LoVo (cell line): ENCODE measurements at regions not wholly inside any gene's neighbourhood (a gene's known extent, or its start where the extent isn't known, plus 50 kb on each side); places are given as distances from the start of the nearest gene placed in this dataset.

Source experiments
- DNase-seq: peaks from one replicate; pipeline ENCODE4 v3.0.0-alpha.2; 2016; ENCODE audit warnings: low spot score

DNA sequence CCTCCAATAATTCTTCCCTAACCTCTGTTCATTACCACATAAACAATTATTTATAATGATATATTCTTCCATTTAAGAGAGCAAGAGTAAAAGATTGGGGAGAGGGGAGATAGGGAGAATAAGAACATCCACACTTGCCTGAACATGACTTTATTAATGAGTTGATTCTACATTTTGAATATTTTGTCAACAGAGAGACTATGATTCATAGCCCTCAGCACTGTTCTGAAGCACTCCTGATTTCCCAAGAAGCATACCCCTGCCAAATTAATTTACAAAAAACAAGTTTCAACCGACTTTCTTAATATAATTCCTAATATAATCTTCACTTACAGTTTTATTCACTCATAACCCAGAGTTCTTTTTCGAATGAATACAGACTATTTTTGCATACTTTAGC lies 828.8 kb downstream of the ROBO2 start:
- no peak for DNase-seq

DNA sequence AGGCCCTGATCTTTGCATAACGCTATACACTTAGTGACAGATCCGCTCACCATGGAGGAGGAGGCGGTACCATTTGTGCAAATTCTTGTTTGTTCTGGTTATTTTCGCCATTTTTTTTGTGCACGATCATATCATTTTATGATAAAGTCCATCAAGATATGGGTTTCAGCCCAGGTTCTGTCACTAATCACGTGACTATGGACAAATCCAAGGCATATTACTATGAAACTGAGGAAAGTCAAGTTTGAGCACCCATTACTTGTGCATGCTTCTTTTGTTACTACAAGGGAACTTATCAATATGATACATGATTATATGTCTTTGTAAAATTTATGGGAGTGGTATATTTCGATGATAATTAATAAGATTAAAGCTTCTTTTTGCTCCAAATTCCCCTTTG lies 829.5 kb downstream of the ROBO2 start:
- no peak for DNase-seq

DNA sequence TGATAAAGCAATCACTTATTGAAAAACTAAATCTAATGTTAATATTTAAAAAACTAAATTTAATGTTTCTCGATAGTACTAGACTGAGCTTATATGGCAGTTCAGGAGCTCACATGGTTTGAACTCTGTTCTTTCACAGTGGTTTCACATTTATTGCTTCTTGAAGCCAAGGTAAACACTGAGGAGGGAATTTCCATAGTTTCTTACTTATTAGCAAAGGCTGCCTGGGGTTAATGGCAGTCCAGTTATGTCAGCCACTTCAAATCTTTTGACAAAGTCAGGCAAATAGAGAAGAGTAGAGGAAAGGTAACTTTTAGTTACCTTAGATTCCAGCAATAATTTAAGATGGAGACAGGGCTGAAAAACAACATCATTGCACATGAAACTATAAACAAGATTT lies 831.5 kb downstream of the ROBO2 start:
- DNase-seq, result no peak

DNA sequence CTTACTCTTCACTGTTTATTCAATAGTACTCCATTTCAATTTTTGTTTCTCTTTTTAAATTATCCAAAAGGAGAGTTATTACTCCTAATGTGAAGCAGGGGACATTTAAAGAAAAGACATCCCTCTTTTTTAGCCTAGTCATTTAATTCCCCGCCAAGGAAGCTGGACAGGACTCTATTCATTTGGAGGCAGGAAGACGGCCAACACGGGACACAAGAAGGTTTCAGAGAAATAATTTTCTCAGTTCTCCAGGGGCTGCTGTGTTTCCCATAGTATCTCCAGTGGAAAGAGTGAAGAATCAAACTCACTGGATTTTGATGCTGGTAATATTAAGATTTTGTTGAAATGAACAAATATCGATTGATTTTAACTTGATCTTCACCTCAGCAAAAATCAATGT lies 833.7 kb downstream of the ROBO2 start:
- no peak for DNase-seq

DNA sequence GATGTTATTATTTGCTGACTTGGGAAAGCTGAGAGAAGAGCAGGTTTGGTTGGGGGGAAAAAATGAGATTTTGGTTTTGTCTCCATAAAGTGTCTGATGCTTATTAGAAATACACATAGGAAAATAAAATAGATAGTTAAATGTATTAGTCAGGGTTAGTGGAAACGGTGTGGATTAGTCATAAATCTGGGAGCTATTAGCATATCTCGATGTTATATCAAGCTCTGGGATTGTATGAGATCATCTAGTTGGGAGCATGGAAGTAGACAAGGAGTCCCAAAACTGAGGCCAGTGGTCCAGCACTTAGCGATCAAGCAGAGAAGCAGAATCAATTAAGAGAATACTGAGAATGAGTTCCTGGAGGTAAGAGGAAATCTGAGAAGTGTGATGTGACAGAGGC lies 845.5 kb downstream of the ROBO2 start:
- DNase-seq, result no peak

DNA sequence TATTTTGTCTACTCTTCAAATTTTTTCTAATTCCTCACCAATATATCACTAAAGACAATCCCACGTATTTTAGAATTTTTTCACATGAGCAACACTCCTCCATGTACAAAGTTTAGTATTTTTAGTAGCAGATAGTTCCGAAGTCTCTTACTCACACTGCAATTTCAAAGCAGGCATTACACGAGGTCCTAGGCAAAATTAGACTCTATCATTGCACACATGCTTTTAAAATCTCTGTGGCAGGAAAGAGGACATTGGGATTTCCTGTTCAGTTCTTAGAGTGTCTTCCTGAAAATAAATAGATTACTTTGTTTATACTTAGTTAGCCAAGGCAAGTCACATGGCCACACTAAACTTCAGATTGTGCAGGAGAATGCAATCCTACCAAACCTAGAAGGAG lies 847.7 kb downstream of the ROBO2 start:
- DNase-seq, result no peak

DNA sequence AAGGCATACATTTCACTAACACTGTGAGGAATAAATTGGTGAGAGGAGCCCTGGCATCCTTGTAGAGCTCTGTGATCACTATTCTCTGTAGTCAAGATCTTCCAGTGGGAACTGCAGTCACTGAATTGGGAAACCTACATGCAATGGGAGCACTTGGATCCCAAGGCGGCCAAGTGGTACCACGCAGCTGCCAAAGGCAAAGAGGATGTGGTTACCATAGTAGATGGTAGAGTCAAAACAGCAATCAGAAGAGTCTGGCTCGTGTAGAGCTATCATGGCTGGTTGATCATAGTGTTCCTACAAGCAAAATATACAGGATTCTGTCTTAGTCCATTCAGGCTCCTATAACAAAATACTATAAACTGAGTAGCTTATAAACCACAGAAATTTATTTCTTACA lies 849.7 kb downstream of the ROBO2 start:
- DNase-seq, result no peak

DNA sequence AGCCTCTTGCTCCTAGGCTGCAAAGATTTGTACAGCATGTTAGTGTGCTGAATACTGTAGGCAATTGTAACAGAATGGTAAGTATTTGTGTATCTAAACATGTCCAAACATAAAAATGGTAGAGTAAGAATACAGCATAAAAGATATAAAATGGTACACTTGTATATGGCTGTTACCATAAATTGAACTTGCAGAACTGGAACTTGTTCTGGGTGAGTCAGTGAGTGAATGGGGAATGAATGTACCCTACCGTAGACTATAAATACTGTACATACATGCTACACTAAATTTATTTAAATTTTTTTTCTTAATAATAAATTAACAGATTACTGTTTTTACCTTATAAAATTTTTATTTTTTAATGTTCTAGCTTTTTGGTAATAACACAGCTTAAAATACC lies 858.7 kb downstream of the ROBO2 start:
- no peak for DNase-seq

DNA sequence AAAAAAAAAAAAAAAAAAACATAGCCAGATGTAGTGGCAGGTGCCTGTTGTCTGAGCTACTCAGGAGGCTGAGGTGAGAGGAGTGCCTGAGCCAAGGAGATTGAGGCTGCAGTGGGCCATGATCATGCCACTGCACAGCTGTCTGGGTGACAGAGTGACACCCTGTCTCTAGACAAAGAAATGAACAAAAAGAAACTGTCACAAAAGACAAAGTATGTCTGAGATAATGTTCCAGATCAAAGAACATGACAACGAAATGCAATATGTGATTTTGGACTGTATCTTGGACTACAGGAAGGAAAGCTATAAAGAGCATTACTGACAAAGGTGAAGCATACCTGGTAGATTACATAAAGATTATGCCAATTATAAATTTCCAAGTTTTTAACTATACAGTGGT lies 862.8 kb downstream of the ROBO2 start:
- DNase-seq, result no peak

DNA sequence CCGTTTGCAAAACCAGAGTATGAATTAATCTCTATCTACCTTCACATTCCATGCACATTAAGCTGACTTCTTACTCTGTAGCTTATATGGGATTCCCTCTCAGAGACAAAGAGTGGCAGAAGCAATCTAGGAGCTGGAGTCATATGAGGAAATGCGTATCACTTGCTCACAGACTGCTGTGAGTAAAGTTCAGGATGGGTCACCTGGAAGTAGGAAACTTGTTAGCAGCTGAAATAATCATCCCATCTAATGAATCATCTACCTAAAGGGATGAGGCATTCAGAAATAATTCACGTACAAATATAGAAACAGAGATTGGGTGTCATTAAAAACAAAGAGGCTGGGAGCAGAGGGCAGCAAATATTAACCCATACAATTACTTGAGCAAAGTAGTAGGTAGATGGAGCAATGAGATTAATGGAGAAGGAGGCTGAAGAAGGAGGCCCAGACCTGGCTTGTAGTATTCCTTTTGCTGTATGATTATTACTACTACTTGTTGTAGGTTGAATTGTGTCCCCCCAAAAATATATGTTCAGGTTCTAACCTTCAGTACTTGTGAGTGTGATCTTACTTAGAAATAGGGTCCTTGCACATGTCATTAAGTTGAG lies 866.3 kb downstream of the ROBO2 start:
- DNase-seq, result no peak

DNA sequence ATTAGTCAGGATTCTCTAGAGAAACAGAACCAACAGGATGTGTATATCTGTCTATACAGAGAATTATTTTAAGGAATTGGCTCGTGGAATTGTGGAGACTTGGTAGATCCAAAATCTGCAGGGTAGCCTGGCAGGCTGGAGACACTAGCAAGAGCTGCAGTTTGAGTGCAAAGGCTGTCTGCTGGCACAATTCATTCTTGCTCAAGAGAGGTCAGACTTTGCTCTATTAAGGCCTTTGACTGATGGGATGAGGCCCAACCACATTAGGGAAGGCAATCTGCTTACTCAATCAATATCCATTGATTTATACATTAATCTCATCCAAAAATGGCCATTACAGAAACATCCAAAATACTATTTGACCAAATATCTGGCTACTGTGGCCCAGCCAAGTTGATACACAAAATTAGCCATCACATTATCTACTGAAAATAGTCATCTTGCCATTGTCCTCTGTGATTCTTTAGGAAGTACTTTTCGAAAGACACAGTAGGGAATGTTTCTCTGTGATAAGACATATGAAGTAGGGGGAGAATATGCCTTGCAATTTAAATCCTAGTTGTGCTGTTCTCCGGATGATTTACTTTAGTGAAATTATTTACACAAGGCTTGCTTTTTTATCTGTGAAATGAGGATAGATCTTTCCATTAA lies 873.8 kb downstream of the ROBO2 start:
- DNase-seq, result no peak

DNA sequence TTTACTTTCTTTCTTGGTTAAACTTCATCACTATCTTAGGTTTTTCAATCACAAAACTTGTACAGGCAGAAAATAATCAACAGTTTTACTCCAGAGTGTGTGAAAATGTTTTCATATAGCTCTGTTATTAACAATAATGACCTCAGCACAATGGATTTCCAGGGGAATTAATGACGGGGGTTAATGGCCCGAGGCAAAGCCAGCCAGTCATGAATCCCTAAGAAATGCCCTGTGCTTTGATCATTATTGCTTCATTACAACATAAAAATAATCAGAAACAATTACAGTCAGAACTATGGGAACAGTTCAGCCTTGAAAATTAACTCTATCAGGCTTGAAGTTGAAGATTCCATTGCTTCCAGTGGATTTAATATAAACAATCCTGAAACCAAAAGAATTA lies 875.4 kb downstream of the ROBO2 start:
- no peak for DNase-seq

DNA sequence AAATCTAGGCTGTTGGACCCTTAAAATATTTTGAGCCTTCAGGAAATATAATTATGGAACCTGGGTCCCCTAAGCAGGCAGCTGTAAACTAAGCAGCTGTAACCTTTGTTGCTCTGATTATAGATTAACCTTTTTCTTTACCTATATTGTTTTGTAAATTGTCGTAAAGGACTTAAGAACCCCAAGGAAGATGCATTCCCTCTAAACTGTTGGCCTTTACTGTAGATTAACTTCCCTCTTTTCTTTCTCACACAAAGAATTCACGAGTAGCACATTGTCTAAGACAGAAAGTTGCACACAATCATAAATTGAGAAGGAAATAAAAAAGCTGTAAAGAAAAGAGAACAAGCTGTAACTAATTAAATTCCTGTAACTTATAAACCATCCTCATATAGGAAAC lies 877.3 kb downstream of the ROBO2 start:
- DNase-seq, result no peak

DNA sequence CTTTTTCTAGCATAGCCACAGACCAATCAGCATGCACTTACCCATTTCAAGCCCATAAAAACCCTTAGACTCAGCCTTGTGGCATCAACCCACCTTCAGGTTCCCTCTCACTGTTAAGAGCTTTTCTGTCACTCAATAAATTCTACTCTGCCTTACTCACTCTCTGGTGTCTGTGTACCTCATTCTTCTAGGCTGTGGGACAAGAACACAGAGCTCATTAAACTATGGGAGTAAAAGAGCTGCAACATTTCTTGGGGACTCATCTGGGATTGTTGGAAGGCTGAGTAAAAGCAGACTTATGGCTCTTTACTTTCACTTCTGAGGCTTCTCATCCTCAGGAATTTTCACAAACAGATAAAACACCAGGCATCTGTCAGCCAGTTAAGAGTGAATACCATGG lies 879.3 kb downstream of the ROBO2 start:
- DNase-seq, result no peak

DNA sequence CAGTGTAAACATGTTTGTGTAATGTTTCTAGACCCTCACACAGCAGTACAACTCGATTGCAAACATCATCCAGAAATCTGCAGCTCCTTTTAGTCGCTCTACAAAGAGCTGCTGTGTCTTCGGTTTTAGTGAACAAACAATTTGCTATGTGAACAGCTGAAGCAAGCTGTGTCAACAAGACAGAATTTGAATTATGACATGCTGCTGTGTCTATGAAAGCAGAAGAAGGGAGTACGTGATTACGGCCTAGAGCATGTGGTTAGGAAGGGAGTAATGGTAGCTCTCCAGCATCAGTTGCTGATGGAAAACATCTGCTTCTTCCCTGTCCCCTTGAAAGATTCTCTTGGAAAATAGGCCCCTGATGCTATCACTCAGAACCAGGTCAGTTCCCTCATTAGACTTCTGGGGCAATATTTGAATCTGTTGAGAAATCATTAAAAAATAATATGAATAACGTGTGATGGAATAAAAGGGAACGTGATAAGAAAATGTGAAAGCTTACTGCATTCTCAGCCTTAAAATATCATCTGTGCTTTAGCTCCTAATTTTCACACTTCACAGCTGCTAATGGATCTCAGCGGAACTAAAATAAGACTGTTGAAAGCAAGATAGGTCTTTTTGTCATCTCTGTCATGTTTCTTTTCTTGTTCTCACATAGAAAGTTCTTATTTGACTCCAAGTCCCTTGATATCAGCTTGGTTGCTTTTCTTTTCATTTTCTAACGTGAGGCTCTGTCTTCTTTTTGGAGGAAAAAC lies 891.5 kb downstream of the ROBO2 start:
- no peak for DNase-seq

DNA sequence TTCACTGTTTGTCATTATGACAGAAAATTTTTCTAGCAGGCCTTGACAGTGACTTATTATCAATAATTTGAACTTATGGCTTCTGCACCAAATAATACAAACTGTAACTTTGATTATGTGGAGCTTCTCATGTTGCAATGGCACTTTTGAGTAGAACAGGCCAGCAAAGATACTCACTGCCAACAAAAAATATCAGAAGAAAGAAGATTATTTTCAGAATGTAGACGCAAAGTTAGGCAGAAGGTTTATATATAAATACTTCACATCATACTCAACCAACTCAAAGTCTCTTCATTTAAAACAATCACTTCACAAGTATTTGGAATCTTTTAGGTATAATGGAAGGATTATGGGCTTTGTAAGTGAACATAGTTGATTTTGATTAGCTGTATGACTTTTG lies 893.0 kb downstream of the ROBO2 start:
- no peak for DNase-seq

DNA sequence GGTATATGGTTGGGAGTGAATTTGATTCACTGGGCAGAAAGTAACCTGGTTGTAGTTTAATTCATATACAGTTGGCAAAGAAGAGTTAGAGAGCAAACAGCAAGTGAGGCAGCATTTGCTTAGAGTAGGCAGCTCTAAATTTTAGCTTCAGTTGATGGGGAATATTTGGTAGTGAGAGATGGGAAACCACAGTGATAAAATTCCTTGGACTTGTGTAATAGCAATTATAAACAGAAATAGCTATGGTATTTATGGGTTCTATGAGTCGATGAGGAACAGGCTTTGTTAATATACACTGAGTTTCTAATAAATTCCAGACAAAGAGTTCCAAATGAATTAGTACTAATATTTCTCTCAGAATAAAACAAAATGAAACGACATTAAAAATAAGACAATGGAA lies 894.0 kb downstream of the ROBO2 start:
- no peak for DNase-seq

DNA sequence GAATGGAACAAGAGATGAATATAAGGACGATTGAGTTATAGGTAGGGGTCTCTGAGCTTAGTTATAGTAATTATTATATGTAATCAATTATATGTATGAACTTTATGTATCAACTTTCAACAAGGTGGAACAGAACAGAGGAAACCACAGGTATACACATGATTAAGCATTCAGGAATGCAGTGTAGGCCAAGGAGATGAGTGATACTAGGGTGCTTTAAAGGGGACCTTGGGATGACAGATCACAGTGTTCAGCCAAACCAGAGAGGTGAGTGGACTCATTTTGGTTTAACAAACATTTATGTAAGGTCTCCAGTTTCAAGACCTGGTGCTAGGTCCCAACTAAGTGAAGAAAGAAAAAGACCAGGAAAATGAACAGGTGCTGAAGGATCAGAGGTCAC lies 895.5 kb downstream of the ROBO2 start:
- no peak for DNase-seq

DNA sequence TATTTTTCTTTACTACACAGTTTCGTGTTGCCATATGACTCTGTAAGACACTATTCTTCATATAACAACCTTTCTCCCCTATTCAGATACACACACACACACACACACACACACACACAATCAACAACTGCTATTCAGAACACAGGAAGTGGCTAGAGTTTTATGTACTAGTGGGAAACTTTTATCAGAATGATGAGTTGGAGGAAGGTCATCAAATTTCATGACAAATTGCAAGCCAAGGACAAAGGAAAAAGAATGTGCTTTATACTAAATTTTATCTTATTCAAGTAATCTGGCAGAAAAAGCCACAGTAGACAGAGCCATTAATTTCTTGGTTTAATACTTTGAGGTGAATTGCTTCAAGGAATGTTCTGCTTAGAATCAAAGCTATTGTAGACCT lies 899.8 kb downstream of the ROBO2 start:
- no peak for DNase-seq

DNA sequence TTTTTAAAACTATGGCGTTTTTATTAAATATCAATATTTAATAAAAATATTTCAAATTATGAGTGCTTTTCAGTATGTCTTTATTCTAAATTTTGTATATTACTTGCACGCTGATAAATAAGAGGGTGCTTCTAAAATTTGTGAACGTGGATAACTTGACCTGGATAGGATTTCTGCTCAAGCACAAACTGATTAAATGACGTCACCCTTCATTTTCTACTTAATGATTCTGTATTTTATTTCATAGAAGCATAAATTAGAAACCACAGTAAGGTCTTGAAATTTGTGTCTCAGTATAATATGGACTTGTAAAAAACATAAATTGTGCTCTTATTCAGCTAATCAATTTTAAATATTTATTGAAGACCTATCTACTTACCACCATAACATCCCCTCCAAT lies 903.7 kb downstream of the ROBO2 start:
- no peak for DNase-seq

DNA sequence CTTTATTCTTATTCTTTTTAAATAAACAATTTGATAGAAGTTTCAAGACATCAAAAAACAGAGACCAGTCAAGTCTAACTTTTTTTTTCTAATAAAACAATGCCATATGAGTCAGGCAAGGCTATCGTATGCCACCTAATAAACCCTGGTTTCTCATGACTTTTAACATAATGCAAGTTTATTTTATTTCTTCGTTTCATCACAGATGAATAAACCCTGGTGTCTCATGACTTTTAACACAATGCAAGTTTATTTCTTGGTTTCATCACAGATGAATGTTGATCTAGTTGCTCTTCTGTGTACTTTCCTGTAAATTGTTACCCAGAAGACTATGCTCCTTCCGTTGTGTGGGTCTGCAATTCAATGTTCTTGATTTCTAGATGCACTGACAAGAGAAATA lies 905.4 kb downstream of the ROBO2 start:
- DNase-seq, result no peak

DNA sequence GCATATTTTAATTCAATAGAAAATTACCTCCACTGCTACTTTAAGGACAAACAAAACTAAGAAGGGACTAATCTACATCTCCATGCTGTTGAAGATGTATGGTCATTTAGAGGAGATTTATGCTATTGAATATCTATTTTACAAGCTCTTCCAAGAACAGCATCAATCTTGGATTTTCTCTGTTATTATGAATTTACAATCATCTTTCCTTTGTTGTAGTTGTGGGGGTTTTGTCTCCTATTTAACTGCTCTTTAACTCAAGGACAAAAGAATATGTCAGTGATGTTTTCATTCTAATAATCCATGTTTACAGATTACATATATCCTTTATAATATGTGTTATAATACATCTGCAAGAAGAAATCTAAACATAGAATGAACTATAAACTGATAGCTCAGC lies 907.8 kb downstream of the ROBO2 start:
- no peak for DNase-seq

DNA sequence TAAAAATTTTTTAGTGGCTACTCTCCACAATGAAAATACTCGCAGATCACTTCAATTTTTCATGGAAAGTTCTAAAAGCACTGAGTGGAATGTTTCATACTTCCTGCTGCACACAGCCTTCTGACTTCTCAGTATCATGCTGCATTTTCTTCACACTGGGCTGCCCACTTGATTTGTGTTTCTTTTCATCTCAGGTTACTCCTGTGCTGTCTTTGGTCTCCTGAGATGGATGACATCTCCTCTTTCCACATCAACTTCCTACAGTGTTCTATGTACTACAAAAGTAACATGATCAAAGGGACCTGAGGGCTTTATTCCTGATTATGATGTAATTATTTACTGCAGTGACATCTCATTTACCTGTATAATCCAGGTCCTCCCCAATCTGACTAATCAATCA lies 927.7 kb downstream of the ROBO2 start:
- no peak for DNase-seq

DNA sequence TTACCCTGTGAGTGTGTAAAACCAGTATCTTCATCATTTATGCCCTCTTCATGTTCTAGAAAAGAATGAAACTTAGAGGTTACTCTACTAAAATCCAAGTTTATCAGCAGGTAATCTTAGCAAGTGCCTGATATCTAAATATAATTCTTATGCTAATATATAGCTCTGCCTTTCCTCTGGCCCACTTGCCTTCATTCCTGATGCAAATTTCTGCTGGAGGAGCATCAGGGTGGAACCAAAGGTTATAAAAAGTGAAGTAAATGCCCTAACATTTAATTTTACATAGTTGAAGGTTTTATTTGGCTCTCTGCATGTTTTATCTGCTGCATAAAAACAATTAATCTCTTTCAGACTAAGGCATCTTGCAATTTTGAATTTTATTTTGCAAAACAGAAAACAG lies 936.2 kb downstream of the ROBO2 start:
- no peak for DNase-seq
